GM19468 (cell line): ENCODE measurements at regions not wholly inside any gene's neighbourhood (a gene's known extent, or its start where the extent isn't known, plus 50 kb on each side); places are given as distances from the start of the nearest gene placed in this dataset.

ENCODE experiments used
- ATAC-seq: cut with Tn5 transposase; IDR thresholded peaks from one replicate; pipeline ENCODE4 v1.9.1; 2021; ENCODE audit warnings: mild to moderate bottlenecking, moderate library complexity, moderate number of reproducible peaks; ENCODE audit not compliant: unreplicated experiment; ENCODE audit errors: extremely low read depth

DNA sequence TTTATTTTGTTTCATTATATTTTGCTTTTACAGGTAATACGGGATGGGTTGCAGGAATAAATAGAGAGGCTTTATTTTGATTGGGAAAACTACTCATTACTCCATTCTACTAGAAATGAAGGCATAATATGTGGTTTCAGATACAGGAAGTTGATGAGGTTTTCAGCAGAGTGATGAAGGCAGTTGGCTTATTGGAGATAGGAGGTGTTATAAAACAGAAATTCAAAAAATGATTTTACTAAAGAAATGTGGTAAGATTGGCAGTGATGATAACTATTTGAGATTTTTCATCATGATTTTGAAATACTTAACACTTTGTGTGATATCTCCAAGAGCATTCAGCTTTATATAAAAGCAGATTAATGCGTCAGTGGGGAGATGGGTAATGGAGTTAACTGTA, 1445.7 kb upstream of the CADM2 start:
- ATAC-seq, result no peak

DNA sequence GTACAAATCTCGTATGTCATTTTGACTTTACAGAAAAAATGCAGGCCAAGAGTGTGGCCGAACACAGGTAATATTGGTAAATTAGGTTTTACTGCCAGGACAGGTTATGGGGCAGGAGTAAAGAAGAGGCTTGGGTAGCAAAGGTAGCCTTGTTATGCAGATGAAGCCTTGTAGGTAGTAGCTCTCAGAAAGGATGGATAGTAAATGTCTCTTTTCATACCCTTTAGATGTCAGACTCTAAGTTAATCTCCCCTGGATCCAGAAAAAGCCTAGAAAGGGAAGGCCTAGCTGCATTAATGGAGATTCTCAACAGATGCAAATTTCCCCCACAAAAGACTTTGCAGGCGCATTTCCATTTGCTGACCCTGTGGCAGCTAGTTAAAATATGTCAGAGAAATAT, 1445.1 kb upstream of the CADM2 start:
- no peak for ATAC-seq

DNA sequence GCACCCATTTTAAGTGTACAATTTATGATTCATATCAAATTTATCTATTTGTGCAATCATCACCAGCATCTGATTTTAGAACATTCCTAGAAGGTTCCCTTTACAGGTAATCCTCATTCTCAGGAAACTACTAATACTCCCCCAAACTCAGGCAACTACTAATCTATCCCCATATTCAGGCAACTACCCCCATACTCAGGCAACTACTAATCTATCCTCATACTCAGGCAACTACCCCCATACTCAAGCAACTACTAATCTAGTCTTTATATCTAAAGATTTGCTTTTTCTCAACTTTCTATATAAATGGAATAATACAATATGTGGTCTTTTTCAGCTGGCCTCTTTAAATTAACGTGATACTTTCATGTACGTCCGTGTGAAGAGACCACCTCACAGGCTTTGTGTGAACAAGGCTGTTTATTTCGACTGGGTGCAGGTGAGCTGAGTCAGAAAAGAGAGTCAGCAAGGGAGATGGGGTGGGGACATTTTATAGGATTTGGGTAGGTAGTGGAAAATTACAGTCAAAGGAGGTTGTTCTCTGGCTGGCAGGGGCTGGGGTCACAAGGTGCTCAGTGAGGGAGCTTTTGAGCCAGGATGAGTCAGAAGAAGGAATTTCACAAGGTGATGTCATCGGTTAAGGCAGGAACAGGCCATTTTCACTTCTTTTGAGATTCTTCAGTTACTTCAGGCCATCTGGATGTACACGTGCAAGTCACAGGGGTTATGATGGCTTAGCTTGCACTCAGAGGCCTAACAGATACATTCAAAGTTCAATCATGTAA, 1444.5 kb upstream of the CADM2 start:
- ATAC-seq, result no peak

DNA sequence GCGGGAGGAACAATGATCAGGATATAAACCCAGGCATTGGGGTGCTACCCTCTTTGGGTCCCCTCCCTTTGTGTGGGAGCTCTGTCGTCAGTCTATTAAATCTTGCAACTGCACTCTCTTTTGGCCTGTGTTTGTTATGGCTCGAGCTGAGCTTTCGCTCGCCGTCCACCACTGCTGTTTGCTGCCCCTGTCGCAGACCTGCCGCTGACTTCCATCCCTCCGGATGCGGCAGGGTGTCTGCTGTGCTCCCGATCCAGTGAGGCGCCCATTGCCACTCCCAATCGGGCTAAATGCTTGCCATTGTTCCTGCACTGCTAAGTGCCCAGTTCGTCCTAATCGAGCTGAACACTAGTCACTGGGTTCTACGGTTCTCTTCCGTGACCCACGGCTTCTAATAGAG, 1443.7 kb upstream of the CADM2 start:
- no peak for ATAC-seq

DNA sequence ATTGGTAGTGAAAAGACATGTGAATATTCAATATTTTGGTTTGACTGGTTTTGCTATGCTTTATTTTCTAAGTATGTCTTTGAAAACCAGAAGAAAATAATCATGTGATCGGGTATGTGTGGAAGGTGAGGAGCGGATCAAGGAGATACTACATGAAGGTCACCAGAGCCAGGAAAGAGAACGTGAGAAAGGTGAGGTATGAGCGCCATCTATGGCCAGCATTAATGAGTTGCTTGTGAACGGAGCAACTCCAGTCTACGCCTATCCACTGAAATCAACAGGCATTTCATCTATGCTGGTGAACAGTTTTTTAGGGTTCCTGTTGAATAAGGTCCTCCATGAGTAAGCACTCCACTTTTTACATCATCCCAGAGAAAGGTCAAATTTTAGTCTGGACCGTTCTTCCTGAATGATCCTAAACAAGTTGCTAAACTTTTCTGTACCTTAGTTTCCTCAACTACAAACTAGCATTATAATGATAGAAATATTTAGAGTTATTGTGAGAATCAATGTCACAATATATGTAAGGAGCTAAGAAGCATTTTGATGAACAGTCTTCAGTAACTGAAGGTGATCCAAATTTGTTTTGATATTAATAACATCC, 1435.2 kb upstream of the CADM2 start:
- peak; percentile 47 for ATAC-seq

DNA sequence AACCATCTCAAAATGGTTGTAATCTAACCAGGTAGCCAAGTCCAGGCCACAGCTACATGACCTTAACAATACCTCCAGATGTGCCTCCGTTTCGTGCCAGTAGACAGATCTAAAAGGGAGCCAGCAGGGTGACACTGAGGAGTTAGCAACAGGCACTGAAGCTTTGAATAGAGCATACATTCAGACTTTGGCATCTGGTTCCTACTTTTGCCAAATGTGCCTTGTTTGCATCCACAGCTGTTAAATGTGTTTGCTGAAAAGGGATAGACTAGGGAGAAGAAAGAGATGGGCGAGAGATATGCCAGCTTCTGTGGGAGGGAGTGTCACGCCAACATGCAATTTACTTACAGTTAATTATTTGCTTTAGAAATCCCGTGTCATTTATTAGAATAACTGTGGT, 1433.9 kb upstream of the CADM2 start:
- no peak for ATAC-seq

DNA sequence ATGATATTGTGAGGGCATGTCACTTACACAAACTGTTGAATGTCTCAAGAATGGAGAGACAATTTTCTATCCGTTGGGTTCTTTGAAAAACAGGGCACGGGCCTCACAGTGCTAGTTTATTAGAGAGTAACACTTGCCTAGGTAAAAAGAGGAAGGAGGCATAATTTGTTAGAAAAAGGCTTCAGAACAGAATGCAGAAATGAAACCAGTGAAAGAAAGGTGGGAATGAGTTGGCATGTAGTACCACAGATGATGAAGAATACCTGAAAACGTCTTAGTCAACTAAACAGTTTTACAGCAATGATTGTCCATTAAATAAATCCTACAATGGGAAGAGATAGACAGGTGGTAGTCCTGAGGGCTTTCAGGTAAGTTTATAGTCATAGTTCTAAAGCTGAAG, 1399.7 kb upstream of the CADM2 start:
- ATAC-seq, result no peak

DNA sequence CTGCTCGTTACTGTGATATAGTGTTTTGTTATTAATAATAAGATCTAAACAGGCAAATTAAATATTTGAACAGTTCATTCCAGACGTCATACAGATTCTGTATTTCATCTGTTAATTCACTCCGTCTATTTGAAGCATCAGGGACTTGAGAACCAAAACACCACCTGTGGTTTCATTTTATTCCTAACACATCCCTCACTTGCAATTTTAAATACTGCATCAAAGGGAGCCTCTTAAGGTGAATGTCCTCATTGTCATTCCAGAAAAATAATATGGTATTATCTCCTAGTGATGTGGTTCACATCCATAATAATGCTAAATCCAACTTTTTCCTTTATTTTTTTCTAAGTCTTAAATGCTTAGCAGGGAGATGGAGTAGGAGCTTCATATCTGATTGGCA, 1390.9 kb upstream of the CADM2 start:
- ATAC-seq, result no peak

DNA sequence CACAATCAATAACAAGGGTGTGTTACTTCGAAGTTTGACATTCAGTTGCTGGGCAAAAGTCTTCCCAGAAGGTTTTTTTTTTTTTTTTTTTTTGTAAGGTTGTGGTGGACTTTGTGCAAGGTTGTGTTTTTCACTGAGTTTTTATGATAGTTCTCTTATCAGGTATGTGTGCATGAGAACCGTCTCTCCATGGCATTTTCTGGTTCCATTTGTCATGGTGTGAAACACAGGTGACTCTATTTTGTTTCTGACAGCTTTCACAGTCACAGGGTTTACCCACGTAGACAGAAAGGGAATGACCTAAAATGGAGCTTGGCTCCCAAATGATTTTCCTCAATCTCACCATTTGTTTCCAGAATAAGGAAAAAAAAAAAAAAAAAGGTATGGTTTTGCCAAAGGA, 1377.2 kb upstream of the CADM2 start:
- ATAC-seq, result no peak

DNA sequence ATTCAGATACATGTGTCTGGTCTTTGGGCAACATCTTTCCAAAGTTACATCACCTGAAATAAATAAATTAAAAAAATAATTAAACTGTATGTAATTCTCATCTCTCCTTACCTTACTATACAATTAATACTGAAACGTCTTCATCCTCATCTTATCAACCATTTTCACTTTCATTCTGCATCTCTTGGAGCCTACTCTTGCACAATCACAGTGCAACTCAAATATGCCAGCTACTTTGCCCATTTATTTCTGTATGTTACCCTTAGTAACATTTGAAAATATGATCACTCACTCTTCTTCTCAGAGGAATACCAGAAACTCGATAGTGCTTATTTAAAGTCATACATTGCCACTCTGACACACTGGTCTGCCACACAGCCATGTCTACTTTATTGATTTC, 1357.1 kb upstream of the CADM2 start:
- ATAC-seq, result no peak

DNA sequence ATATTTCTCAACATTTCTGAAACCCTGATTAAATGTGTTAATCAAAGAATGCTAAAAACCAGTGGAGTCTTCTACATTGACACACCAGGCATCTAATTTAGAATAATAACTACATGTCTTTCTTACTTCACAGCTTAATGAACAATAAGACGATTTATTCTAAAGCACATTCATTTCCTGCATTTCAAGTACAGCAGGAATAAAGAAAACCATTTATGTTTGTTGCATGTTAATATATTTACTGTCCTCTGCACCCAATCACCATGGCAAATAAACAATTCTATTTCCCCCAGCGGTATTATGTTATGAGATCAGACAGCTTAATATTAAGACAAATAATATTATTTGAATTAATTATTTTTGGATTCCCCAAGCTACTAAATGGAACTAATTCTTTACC, 1336.3 kb upstream of the CADM2 start:
- no peak for ATAC-seq

DNA sequence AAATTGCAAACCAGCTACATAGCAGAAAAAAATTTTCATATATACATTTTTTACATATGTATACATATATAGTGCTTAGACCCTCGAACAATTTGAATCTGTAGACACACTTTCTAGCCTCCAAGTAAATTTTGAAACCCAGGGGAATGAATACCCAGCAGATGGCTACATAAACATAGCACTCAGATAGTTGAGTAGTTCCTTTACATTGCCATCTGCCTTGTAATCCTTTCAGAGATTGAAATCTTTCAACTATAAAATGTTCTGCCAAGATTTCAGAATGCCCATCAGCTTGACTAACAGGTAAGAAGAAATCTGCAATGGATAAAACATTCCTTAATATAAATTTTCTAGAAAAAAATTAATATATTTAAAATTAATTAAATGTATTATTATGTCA, 1333.5 kb upstream of the CADM2 start:
- no peak for ATAC-seq

DNA sequence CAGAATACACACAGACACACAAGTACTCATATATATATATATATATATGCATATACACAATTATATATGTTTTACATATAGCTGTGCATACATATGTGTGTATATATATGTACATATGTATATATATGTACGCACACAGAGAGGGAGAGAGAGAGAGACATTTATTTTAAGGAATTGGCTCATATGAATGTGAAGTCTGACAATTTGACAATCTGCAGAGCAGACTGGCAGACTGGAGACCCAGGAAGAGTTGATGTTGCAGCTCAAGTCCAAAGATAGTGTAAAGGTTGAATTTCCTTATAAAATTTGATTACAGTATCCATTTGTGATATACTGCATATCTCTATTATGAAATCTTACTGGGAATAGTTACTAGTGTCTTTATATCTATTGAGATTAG, 1330.3 kb upstream of the CADM2 start:
- ATAC-seq, result no peak

DNA sequence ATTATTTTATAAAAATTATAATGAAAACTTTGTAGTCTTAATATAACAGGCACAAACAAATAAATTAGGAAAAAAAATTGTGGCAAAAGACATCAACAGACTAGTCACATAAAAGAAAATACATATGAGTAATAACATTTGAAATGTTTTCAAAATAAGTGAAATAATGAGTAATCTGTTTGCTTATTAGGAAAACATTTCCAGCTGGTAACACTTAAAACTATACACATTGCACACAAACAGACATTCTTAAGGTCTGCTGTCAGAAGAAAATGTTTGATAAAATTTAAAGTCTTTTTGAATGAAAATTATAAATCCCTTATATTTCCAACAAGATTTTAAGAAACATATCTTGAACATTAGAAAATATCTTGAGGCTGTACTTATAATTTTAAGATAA, 1326.3 kb upstream of the CADM2 start:
- no peak for ATAC-seq

DNA sequence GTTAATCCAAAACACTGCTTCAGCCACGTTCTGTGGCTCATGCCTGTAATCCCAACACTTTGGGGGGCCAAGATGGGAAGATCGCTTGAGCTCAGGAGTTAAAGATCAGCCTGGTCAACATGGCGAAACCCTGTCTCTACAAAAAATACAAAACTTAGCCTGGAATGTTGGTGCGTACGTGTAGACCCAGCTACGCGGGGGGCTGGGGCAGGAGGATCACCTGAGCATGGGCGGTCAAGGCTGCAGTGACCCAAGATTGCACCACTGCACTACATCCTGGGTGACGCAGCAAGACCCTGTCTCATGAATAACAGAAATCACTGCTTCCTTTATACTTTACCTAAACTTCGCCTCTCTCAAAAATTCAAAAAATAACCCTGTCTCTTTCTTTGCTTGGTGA, 1325.0 kb upstream of the CADM2 start:
- no peak for ATAC-seq

DNA sequence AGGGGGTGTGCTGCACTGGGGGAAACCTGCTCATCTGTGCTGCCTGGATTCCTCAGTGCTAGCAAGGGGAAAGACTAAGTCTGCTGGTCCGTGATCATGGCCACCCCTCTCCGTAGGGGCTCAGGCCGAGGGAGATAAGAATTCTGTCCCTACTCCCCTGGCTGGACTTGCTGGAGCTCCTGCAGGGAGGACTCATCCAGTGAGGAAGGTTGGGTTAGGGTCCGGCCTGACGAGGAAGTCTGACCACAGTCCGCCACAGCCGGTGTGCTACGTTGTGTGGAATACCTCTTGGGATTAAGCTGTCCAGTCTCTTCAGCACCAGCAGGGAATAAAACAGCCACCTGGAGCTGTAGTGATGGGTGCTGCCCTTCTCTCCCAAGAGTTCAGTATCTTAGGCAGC, 1309.1 kb upstream of the CADM2 start:
- no peak for ATAC-seq

DNA sequence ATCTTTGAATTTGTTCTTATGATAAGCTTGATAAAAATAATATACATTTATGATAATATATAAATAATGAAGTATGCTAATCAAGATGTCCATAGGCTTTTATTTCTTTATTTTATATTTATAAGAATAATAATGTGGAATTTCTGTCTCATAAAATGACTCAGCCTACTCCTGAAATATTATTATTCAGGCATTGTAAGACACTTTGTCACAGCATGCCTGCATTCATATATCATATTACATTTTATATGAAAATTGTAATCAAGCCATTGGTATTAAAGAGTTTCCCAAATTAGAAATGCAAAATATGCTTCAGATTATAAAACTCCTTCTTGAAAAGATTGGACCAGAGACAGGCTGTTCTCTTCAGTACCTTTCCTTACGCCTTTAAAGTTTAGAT, 1303.7 kb upstream of the CADM2 start:
- no peak for ATAC-seq

DNA sequence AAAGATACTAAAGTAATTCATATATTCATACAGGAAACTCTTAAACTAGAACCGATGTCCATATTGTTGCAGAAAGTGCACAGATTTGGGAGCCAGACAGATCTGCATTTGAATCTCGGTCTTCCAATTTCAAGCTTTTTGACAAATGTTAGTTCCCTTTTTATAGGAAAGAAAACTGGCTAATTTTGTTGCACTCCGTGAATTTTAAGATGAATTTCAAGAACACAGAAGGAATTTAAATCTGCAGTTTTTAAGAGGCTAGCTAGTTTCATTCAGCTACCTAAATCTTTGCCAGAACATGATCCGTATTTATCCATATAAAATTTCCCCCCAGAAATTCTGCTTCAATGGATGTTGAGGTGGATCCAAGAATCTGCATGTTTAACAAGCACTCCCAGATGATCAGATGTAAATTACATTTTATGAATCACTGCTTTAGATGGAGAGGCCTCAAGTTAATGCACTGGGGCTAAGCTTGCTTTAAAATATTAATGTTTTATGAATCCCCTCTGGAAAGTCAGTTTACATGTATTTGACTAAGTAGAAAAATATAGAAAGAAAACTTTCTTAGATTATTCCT, 1296.3 kb upstream of the CADM2 start:
- ATAC-seq, result no peak

DNA sequence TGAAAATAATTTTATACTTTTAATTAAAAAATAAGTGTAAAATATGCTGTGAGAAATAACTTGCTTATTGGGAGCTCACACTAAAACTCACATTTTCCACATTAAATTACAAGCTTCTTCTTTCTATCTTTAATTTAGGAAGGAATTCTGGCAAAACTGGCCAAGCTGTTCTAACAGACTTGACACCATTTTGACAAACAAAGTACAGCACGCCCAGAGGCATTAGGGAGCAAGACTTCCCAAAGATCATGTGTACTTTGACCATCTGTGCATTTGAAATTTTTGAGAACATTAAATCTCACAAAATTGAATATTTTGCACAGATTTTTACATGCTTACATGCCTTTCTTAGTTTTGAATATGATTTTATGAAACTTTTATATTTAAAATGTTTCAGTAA, 1288.4 kb upstream of the CADM2 start:
- no peak for ATAC-seq

DNA sequence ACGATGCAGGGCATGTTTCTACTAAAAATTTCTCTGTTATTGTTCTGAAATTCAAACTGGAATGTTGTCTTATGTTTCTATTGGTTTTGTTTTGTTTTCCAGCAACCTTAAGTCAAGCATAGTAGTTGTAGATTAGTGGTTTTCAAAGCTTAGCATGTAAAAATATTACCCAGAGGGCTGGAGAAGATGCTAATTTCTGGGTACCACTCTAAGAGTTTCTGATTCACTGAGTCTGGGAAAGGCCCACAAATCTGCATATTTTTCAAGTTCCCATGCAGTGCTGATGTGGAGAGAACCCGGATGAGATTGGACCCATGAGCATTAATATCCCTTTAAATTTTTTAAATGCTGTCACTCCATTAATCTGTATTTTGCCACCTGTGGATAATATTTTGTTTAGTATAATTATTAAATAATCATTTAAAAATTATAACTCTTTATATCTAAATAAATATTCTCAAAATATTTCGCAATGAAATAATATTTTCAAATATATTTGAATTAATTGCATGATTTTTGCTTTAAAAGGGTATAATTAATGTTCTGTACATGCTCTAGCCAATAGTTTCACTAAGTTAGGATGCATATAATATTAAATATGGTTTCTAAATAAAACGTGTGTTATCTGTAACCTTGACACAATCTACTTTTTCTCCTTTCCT, 1274.7 kb upstream of the CADM2 start:
- no peak for ATAC-seq

DNA sequence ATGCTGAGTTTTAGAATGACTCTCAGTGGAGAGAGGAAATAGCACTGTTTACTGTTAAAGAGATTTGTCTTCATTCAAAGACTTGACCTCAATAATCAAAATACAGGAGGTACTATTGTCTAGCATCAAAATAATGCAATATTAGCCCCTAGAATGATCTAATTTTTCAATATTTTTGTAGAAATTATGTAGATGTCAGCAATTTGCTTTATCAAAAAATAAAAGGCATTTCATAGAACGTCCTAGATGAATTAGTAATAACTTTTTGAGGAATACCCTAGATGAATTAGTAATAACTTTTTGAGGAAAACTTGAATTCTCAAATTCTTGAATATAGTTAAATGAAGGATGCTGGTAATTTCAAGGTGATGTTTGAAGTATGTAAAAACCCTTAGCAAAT, 1252.1 kb upstream of the CADM2 start:
- ATAC-seq, result no peak
